ENCODE measurements at regions not wholly inside any gene's neighbourhood (a gene's known extent, or its start where the extent isn't known, plus 50 kb on each side); places are given as distances from the start of the nearest gene placed in this dataset.

DNA sequence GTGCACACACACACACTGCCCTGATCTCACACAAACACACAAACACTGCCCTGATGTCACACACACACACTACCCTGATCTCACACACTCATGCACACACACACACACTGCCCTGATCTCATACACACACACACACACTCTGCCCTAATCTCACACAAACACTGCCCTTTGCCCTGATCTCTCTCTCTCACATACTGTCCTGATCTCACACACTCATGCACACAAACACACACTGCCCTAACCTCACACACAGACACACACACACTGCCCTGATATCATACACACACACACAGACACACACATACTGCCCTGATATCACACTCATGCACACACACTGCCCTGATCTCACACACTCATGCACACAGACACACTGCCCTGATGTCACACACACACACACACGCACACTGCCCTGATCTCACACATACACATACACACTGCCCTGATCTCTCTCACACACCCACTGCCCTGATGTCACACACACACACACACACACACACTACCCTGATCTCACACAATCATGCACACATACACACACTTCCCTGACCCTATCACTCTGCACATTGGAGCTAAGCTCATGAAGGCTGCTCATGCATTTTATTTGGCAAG lies 97.6 kb upstream of the DIO3 start:
- H3K27me3 ChIP-seq (ENCODE audit: control insufficient read depth in 2 of 2, insufficient read depth in 2 of 2, low read length in 2 of 2): peaks cover 15 to 24% of the 10 kb centered on the region in 2 donors
- WGBS (ENCODE audit: insufficient coverage): 100% methylated on average over 1 of the region's 1 CpG

DNA sequence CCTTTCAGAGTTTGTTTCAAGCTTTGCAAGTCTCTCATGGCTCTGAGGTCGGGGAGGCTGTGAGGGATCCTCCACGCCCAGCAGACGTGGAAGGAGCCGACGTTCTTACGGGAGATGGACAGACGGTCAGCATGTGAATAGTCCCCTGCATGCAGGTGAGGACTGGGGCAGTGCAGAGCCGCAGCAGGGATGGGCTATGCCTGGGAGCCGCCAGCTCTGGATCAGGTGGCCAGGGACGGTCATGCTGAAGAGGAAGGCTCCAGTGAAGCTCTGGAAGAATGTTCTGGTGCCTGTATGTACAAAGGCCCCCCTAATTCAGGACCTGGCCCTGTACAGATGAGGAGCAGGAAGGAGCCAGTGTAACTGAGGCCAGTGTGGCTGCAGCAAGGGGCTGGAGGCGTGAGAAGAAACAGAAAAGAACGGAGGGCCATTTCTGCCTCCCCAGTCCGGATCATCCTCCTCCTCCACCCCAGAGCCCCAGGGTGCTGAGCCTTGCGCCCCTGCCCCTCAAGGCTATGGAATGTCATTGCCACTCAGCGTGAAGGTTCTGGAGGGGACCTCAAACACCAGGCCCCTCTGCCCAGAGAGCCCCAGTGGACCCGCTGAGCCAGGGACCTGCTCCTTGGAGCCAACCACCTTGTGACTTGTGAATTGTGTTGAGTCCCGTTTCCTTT lies 96.8 kb upstream of the DIO3 start:
- intact Hi-C loops (cut with micrococcal nuclease): no loop called here
- no peak overlapping the region for H2AFZ ChIP-seq (ENCODE audit: insufficient read depth, low read depth, low read length, poor library complexity, severe bottlenecking)
- no peak overlapping the region for H3K4me3 Mint-ChIP-seq
- peaks cover 17 to 23% (median 22%) of the 10 kb centered on the region in 3 donors for H3K27me3 Mint-ChIP-seq (ENCODE audit: low read depth in 3 of 3)
- H3K79me2 ChIP-seq (ENCODE audit: insufficient read depth, low read length): no peaks in the 10 kb centered on the region
- DNase-seq: no peak
- H3K9me3 Mint-ChIP-seq: no peaks in the 10 kb centered on the region
- whole genome bisulfite sequencing (ENCODE audit: insufficient coverage): 98% methylated on average over 12 of the region's 17 CpGs
- peaks cover 12 to 19% of the 10 kb centered on the region in 2 donors for H3K27me3 ChIP-seq (ENCODE audit: control insufficient read depth in 2 of 2, insufficient read depth in 2 of 2, low read length in 2 of 2)
- no peak overlapping the region for H3K4me2 ChIP-seq (replicated peaks; ENCODE audit: extremely low read depth, low read length, poor library complexity, severe bottlenecking)
- no peaks in the 10 kb centered on the region for H4K20me1 ChIP-seq (ENCODE audit: insufficient read depth, low read length)
- H3K36me3 ChIP-seq (replicated peaks in 1 of 2; ENCODE audit: control insufficient read depth in 1 of 2, insufficient read depth in 2 of 2, low read length in 2 of 2): no peaks in the 10 kb centered on the region
- no peak overlapping the region for H3K9ac ChIP-seq (ENCODE audit: insufficient read depth, low read length, poor library complexity, severe bottlenecking)
- H3K27ac ChIP-seq (ENCODE audit: low read depth in 1 of 2, low read length in 2 of 2): no peak overlapping the region
- H3K27ac Mint-ChIP-seq: no peak overlapping the region
- H3K36me3 Mint-ChIP-seq: no peaks in the 10 kb centered on the region
- H3K9me3 ChIP-seq (replicated peaks in 1 of 2; ENCODE audit: control insufficient read depth in 1 of 2, insufficient read depth in 1 of 2, low read length in 2 of 2): no peaks in the 10 kb centered on the region
- H3K4me1 ChIP-seq (ENCODE audit: control insufficient read depth in 1 of 2, insufficient read depth in 2 of 2, low read length in 2 of 2): no peaks in the 10 kb centered on the region
- no peaks in the 10 kb centered on the region for H3K4me1 Mint-ChIP-seq
- H3K4me3 ChIP-seq (replicated peaks in 1 of 3; ENCODE audit: low read depth in 2 of 3, low read length in 3 of 3): no peak overlapping the region
- TF ChIP-seq, protein P1, sequence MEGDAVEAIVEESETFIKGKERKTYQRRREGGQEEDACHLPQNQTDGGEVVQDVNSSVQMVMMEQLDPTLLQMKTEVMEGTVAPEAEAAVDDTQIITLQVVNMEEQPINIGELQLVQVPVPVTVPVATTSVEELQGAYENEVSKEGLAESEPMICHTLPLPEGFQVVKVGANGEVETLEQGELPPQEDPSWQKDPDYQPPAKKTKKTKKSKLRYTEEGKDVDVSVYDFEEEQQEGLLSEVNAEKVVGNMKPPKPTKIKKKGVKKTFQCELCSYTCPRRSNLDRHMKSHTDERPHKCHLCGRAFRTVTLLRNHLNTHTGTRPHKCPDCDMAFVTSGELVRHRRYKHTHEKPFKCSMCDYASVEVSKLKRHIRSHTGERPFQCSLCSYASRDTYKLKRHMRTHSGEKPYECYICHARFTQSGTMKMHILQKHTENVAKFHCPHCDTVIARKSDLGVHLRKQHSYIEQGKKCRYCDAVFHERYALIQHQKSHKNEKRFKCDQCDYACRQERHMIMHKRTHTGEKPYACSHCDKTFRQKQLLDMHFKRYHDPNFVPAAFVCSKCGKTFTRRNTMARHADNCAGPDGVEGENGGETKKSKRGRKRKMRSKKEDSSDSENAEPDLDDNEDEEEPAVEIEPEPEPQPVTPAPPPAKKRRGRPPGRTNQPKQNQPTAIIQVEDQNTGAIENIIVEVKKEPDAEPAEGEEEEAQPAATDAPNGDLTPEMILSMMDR (IDR thresholded peaks at IDR 0.05): no peak

More for the DNA sequence above, 97.6 kb upstream of the DIO3 start:
- Histone ChIP-seq H3K4me1 (ENCODE audit: control insufficient read depth in 1 of 2, insufficient read depth in 2 of 2, low read length in 2 of 2) (no peaks in the 10 kb centered on the region), H3K4me3 (replicated peaks in 1 of 3; ENCODE audit: low read depth in 2 of 3, low read length in 3 of 3) (no peak overlapping the region), H3K27ac (ENCODE audit: low read depth in 1 of 2, low read length in 2 of 2) (no peak overlapping the region), H3K4me2 (replicated peaks; ENCODE audit: extremely low read depth, low read length, poor library complexity, severe bottlenecking) (no peak overlapping the region), H4K20me1 (ENCODE audit: insufficient read depth, low read length) (no peaks in the 10 kb centered on the region), H3K79me2 (ENCODE audit: insufficient read depth, low read length) (no peaks in the 10 kb centered on the region), H2AFZ (ENCODE audit: insufficient read depth, low read depth, low read length, poor library complexity, severe bottlenecking) (no peak overlapping the region), H3K9me3 (replicated peaks in 1 of 2; ENCODE audit: control insufficient read depth in 1 of 2, insufficient read depth in 1 of 2, low read length in 2 of 2) (no peaks in the 10 kb centered on the region), H3K36me3 (replicated peaks in 1 of 2; ENCODE audit: control insufficient read depth in 1 of 2, insufficient read depth in 2 of 2, low read length in 2 of 2) (no peaks in the 10 kb centered on the region), H3K9ac (ENCODE audit: insufficient read depth, low read length, poor library complexity, severe bottlenecking) (no peak overlapping the region)
- H3K27ac Mint-ChIP-seq: no peak overlapping the region
- H3K9me3 Mint-ChIP-seq: no peaks in the 10 kb centered on the region
- peaks cover 20 to 27% (median 27%) of the 10 kb centered on the region in 3 donors for H3K27me3 Mint-ChIP-seq (ENCODE audit: low read depth in 3 of 3)
- no peak for DNase-seq
- H3K4me3 Mint-ChIP-seq: no peak overlapping the region
- TF ChIP-seq, protein P1 (IDR thresholded peaks at IDR 0.05): no peak
- H3K36me3 Mint-ChIP-seq: no peaks in the 10 kb centered on the region
- intact Hi-C loops (cut with micrococcal nuclease): no loop called here
- no peaks in the 10 kb centered on the region for H3K4me1 Mint-ChIP-seq

Data from CD14-positive monocyte (primary cell).